HCT116 (cell line): ENCODE measurements at regions not wholly inside any gene's neighbourhood (a gene's known extent, or its start where the extent isn't known, plus 50 kb on each side); places are given as distances from the start of the nearest gene placed in this dataset.

Experiments
- ATAC-seq: fragments of 200-7000 bp; cut with Tn5 transposase; 2 replicates; pipeline ENCODE4 v1.9.1; 2020; ENCODE audit warnings: mild to moderate bottlenecking, moderate library complexity
- BruUV-seq: library from RNA; stranded (reverse); fragments of 400-500 nt; replicated peaks from 2 replicates; lab custom pipeline; 2021; lab: Mats Ljungman, UMichigan
- CTCF ChIA-PET: fragments of 300-600 bp; sonication (Branson Sonifier 250); formaldehyde crosslinking; loops from one replicate; lab custom pipeline; 2021; ENCODE audit warnings: antibody characterized with exemption; lab: Charles Lee
- POLR2A ChIA-PET: fragments of 300-600, 350-600 bp; sonication (Branson Sonifier 250); formaldehyde crosslinking; loops from one replicate; lab custom pipeline; 2021; ENCODE audit warnings: antibody characterized with exemption; lab: Charles Lee
- RAD21 ChIA-PET, 2 experiments: fragments of 300-600 bp; sonication (Branson Sonifier 250); formaldehyde crosslinking; loops; one replicate each; lab custom pipeline; 2023; ENCODE audit warnings: low total read pairs in 2 of 2; ENCODE audit not compliant: uncharacterized antibody in 2 of 2, unreplicated experiment in 2 of 2, low non-redundant PET in 1 of 2; lab: Charles Lee
- DNase-seq: peaks from one replicate; pipeline ENCODE4 v3.0.0-alpha.2; 2010; ENCODE audit warnings: low read depth, low spot score
- H2AFZ ChIP-seq: fragments of 200-600 bp; shearing (Covaris generic), sonication (generic); 2 replicates; pipeline ENCODE4 v1.6.1; 2017; ENCODE audit warnings: low read depth, mixed run types, mixed read lengths, antibody characterized with exemption, low read length; ENCODE audit not compliant: poor library complexity, severe bottlenecking
- H3K27ac ChIP-seq: 2 replicates; pipeline ENCODE4 v1.5.1; 2012; ENCODE audit warnings: low read depth, low read length
- H3K27me3 ChIP-seq: fragments of 200-600 bp; sonication (generic); 2 replicates; pipeline ENCODE4 v1.6.1; 2016; ENCODE audit warnings: mixed run types, low read length, mixed read lengths; ENCODE audit not compliant: insufficient read depth
- H3K36me3 ChIP-seq, 2 experiments: fragments of 200-500 bp in 1 of 2; fragments of 200-600 bp in 1 of 2; sonication (Bioruptor generic) in 1 of 2; sonication (generic) in 1 of 2; 2 replicates each; pipeline versions ENCODE4 v1.5.1 to v1.6.1; 2014 to 2016; ENCODE audit warnings: low read length in 2 of 2, inconsistent platforms in 1 of 2, mixed read lengths in 1 of 2, mixed run types in 1 of 2; ENCODE audit not compliant: insufficient read depth in 2 of 2, control insufficient read depth in 1 of 2
- H3K4me1 ChIP-seq, 2 experiments: fragments of 200-600 bp in 1 of 2; sonication (generic) in 1 of 2; 2 replicates each; pipeline versions ENCODE4 v1.5.1 to v1.6.1; 2012 to 2017; ENCODE audit warnings: low read length in 2 of 2, inconsistent platforms in 1 of 2, mild to moderate bottlenecking in 1 of 2, mixed read lengths in 1 of 2, mixed run types in 1 of 2, moderate library complexity in 1 of 2; ENCODE audit not compliant: insufficient read depth in 2 of 2, control insufficient read depth in 1 of 2
- H3K4me2 ChIP-seq: fragments of 200-600 bp; sonication (generic); 2 replicates; pipeline ENCODE4 v1.6.1; 2017; ENCODE audit warnings: mixed run types, low read length, mixed read lengths
- H3K4me3 ChIP-seq, 2 experiments: fragments of 200-600 bp in 1 of 2; sonication (generic) in 1 of 2; replicated peaks in 1 of 2; 2 replicates each; pipeline ENCODE4 v1.5.1; 2011 to 2016; ENCODE audit warnings: low read length in 2 of 2, control low read depth in 1 of 2, low read depth in 1 of 2, mild to moderate bottlenecking in 1 of 2, mixed read lengths in 1 of 2, mixed run types in 1 of 2
- H3K79me2 ChIP-seq: fragments of 200-600 bp; sonication (generic); 2 replicates; pipeline ENCODE4 v1.6.1; 2017; ENCODE audit warnings: mild to moderate bottlenecking, mixed run types, low read length, moderate library complexity, mixed read lengths; ENCODE audit not compliant: insufficient read depth
- H3K9ac ChIP-seq: fragments of 200-600 bp; sonication (generic); 2 replicates; pipeline ENCODE4 v1.6.1; 2016; ENCODE audit warnings: low read length, mixed read lengths
- H3K9me2 ChIP-seq: fragments of 200-600 bp; sonication (generic), shearing (Covaris generic); 2 replicates; pipeline ENCODE4 v1.6.1; 2017; ENCODE audit warnings: mixed run types, mild to moderate bottlenecking, moderate library complexity; ENCODE audit not compliant: insufficient read depth
- H3K9me3 ChIP-seq, 2 experiments: fragments of 200-500 bp in 1 of 2; fragments of 200-600 bp in 1 of 2; sonication (Bioruptor generic) in 1 of 2; sonication (generic) in 1 of 2; 2 replicates each; pipeline ENCODE4 v1.6.1; 2014 to 2017; ENCODE audit warnings: low read length in 2 of 2, mixed read lengths in 2 of 2, inconsistent platforms in 1 of 2, low read depth in 1 of 2, mild to moderate bottlenecking in 1 of 2, mixed run types in 1 of 2, moderate library complexity in 1 of 2; ENCODE audit not compliant: control insufficient read depth in 1 of 2, insufficient read depth in 1 of 2
- H4K20me1 ChIP-seq: fragments of 200-600 bp; sonication (generic), shearing (Covaris generic); 2 replicates; pipeline ENCODE4 v1.6.1; 2017; ENCODE audit warnings: mixed run types, mild to moderate bottlenecking, moderate library complexity; ENCODE audit not compliant: insufficient read depth
- EGR1 ChIP-seq: IDR thresholded peaks from 2 replicates; pipeline ENCODE4 v1.6.1; 2012; ENCODE audit warnings: low read depth
- ELF1 ChIP-seq: IDR thresholded peaks from 2 replicates; pipeline ENCODE4 v1.6.1; 2012; ENCODE audit warnings: low read depth, borderline replicate concordance
- EZH2phosphoT487 ChIP-seq: fragments of 200-600 bp; IDR thresholded peaks from 2 replicates; pipeline ENCODE4 v1.6.1; 2018; ENCODE audit warnings: antibody characterized with exemption, borderline replicate concordance
- FOSL1 ChIP-seq: IDR thresholded peaks from 2 replicates; pipeline ENCODE4 v1.6.1; 2012; ENCODE audit warnings: low read depth
- POLR2AphosphoS5 ChIP-seq: IDR thresholded peaks from 2 replicates; pipeline ENCODE4 v1.6.1; 2011; ENCODE audit warnings: mild to moderate bottlenecking, low read depth, low read length, moderate library complexity
- RAD21 ChIP-seq: IDR thresholded peaks from 2 replicates; pipeline ENCODE4 v1.6.1; 2012; ENCODE audit warnings: low read depth, mild to moderate bottlenecking
- SRF ChIP-seq: IDR thresholded peaks from 2 replicates; pipeline ENCODE4 v1.6.1; 2012; ENCODE audit warnings: low read depth
- TCF7L2 ChIP-seq: IDR thresholded peaks from 2 replicates; pipeline ENCODE4 v1.7.0; 2011; ENCODE audit warnings: borderline replicate concordance, inconsistent platforms; ENCODE audit not compliant: insufficient read depth, insufficient read length; ENCODE audit errors: extremely low read depth
- YY1 ChIP-seq: IDR thresholded peaks from 2 replicates; pipeline ENCODE4 v1.6.1; 2011; ENCODE audit warnings: low read length, low read depth, moderate library complexity, mild to moderate bottlenecking; ENCODE audit not compliant: insufficient replicate concordance; ENCODE audit errors: extremely low read depth
- ZFX ChIP-seq: fragments of 450-650 bp; IDR thresholded peaks from 2 replicates; pipeline ENCODE4 v1.6.1; 2017
- intact Hi-C: fragments of 100-400 bp; cut with micrococcal nuclease; formaldehyde crosslinking; loops from 2 replicates; pipeline ENCODE4 v1.10.0; 2022
- TF ChIP-seq, protein P1 (sequence below): IDR thresholded peaks from 2 replicates; pipeline ENCODE4 v1.6.1; 2011; ENCODE audit warnings: mild to moderate bottlenecking, low read length, moderate library complexity; ENCODE audit not compliant: insufficient replicate concordance; ENCODE audit errors: extremely low read depth
- TF ChIP-seq, protein P2 (sequence below): IDR thresholded peaks from 2 replicates; pipeline ENCODE4 v1.6.1; 2012
- TF ChIP-seq, protein P3 (sequence below), 3 experiments: fragments of 200-600 bp in 1 of 3; sonication (generic) in 1 of 3; IDR thresholded peaks in 2 of 3; conservative IDR thresholded peaks in 1 of 3; 2 replicates each; pipeline ENCODE4 v1.5.1; 2012 to 2017; ENCODE audit warnings: low read depth in 2 of 3, low read length in 2 of 3, antibody characterized with exemption in 1 of 3, borderline replicate concordance in 1 of 3, control low read depth in 1 of 3, mild to moderate bottlenecking in 1 of 3, mixed read lengths in 1 of 3, mixed run types in 1 of 3, moderate library complexity in 1 of 3; ENCODE audit not compliant: insufficient read depth in 1 of 3
- TF ChIP-seq, protein P4 (sequence below): IDR thresholded peaks from 2 replicates; pipeline ENCODE4 v1.6.1; 2012
- TF ChIP-seq, protein P5 (sequence below): IDR thresholded peaks from 2 replicates; pipeline ENCODE4 v1.6.1; 2012; ENCODE audit warnings: low read depth

DNA sequence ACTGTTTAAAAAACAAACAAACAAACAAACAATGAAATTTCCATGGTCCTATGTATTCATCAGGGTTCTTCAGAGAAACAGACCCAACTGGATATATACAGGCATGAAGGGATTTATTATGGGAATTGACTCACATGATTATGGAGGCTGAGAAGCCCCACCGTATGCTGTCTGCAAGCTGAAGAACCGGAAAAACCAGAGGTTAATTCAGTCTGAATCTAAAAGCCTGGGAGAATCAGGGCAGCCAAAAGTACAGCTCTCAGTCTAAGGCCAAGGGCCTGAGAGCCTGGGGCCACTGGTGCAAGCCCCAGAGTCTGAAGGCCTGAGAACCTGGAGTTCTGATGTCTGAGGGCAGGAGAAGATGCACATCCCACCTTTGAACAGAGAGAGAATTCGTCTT, 163.5 kb downstream of the MDFIC start:
- H3K9me2 ChIP-seq = no peaks in the 10 kb centered on the region
- no peaks in the 10 kb centered on the region for H3K27me3 ChIP-seq
- H3K9ac ChIP-seq = no peak overlapping the region
- no peaks in the 10 kb centered on the region for H3K79me2 ChIP-seq
- no peak for DNase-seq
- POLR2A ChIA-PET = no interaction called here
- TF ChIP-seq, protein P1, sequence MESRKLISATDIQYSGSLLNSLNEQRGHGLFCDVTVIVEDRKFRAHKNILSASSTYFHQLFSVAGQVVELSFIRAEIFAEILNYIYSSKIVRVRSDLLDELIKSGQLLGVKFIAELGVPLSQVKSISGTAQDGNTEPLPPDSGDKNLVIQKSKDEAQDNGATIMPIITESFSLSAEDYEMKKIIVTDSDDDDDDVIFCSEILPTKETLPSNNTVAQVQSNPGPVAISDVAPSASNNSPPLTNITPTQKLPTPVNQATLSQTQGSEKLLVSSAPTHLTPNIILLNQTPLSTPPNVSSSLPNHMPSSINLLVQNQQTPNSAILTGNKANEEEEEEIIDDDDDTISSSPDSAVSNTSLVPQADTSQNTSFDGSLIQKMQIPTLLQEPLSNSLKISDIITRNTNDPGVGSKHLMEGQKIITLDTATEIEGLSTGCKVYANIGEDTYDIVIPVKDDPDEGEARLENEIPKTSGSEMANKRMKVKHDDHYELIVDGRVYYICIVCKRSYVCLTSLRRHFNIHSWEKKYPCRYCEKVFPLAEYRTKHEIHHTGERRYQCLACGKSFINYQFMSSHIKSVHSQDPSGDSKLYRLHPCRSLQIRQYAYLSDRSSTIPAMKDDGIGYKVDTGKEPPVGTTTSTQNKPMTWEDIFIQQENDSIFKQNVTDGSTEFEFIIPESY = no peak
- no peak for TF ChIP-seq FOSL1
- no peak for TF ChIP-seq ELF1
- TF ChIP-seq TCF7L2 = no peak
- TF ChIP-seq SRF = no peak
- TF ChIP-seq, protein P2, sequence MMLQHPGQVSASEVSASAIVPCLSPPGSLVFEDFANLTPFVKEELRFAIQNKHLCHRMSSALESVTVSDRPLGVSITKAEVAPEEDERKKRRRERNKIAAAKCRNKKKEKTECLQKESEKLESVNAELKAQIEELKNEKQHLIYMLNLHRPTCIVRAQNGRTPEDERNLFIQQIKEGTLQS = no peak
- TF ChIP-seq EZH2phosphoT487 = no peak
- TF ChIP-seq, protein P3, sequence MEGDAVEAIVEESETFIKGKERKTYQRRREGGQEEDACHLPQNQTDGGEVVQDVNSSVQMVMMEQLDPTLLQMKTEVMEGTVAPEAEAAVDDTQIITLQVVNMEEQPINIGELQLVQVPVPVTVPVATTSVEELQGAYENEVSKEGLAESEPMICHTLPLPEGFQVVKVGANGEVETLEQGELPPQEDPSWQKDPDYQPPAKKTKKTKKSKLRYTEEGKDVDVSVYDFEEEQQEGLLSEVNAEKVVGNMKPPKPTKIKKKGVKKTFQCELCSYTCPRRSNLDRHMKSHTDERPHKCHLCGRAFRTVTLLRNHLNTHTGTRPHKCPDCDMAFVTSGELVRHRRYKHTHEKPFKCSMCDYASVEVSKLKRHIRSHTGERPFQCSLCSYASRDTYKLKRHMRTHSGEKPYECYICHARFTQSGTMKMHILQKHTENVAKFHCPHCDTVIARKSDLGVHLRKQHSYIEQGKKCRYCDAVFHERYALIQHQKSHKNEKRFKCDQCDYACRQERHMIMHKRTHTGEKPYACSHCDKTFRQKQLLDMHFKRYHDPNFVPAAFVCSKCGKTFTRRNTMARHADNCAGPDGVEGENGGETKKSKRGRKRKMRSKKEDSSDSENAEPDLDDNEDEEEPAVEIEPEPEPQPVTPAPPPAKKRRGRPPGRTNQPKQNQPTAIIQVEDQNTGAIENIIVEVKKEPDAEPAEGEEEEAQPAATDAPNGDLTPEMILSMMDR (IDR thresholded peaks at IDR 0.05 in 2 of 3, conservative IDR thresholded peaks at IDR 0.05 in 1 of 3; ENCODE audit: borderline replicate concordance in 1 of 3, insufficient read depth in 1 of 3, low read depth in 2 of 3, low read length in 2 of 3) = no peak
- TF ChIP-seq, protein P4, sequence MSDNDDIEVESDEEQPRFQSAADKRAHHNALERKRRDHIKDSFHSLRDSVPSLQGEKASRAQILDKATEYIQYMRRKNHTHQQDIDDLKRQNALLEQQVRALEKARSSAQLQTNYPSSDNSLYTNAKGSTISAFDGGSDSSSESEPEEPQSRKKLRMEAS = no peak
- no peak for TF ChIP-seq RAD21
- TF ChIP-seq YY1 = no peak
- TF ChIP-seq, protein P5, sequence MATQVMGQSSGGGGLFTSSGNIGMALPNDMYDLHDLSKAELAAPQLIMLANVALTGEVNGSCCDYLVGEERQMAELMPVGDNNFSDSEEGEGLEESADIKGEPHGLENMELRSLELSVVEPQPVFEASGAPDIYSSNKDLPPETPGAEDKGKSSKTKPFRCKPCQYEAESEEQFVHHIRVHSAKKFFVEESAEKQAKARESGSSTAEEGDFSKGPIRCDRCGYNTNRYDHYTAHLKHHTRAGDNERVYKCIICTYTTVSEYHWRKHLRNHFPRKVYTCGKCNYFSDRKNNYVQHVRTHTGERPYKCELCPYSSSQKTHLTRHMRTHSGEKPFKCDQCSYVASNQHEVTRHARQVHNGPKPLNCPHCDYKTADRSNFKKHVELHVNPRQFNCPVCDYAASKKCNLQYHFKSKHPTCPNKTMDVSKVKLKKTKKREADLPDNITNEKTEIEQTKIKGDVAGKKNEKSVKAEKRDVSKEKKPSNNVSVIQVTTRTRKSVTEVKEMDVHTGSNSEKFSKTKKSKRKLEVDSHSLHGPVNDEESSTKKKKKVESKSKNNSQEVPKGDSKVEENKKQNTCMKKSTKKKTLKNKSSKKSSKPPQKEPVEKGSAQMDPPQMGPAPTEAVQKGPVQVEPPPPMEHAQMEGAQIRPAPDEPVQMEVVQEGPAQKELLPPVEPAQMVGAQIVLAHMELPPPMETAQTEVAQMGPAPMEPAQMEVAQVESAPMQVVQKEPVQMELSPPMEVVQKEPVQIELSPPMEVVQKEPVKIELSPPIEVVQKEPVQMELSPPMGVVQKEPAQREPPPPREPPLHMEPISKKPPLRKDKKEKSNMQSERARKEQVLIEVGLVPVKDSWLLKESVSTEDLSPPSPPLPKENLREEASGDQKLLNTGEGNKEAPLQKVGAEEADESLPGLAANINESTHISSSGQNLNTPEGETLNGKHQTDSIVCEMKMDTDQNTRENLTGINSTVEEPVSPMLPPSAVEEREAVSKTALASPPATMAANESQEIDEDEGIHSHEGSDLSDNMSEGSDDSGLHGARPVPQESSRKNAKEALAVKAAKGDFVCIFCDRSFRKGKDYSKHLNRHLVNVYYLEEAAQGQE = no peak
- no peak for TF ChIP-seq POLR2AphosphoS5
- no peak for TF ChIP-seq EGR1
- TF ChIP-seq ZFX = no peak
- TF ChIP-seq, all 23 proteins: peak for 0
- Histone ChIP-seq H3K4me1 (peaks cover 7 to 11% of the 10 kb centered on the region in 2 experiments; a peak in 3 of 4 replicates), H3K4me2 (no peak overlapping the region), H3K36me3 (no peaks in the 10 kb centered on the region), H3K27ac (no peak overlapping the region), H3K4me3 (no peak overlapping the region), H2AFZ (no peak overlapping the region), H4K20me1 (no peaks in the 10 kb centered on the region), H3K9me3 (no peaks in the 10 kb centered on the region)
- no TSS peak for BruUV-seq
- ATAC-seq = no peak
- RAD21 ChIA-PET = no interaction called here
- intact Hi-C loops = loop anchor here (10.0 kb wide), 1 partner anchor 619 kb away; no protein-coding TSS in a partner anchor
- CTCF ChIA-PET = no interaction called here
